ENCODE measurements at regions not wholly inside any gene's neighbourhood (a gene's known extent, or its start where the extent isn't known, plus 50 kb on each side); places are given as distances from the start of the nearest gene placed in this dataset.

DNA sequence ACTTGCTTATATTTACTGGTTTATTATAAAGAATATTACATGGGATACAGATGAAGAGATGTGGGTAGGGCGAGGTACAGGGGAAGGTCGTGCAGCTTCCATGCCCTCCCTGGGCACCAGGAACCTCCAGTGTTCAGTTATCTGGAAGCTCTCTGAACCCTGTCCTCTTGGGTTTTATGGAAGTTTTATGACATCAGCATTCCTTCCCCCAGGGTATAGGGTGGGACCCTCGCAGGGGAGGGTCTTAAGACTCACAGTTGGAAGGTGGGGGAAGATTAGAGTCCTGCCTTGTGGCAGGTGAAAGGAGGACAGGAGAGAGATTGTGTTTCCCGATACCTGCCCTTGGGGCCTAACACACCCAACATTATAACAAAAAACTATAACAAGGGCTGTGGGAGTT, 71.8 kb upstream of the NPAS1 start:
- no peak overlapping the region for H3K27ac ChIP-seq (ENCODE audit: low read depth, low read length)
- no peaks in the 10 kb centered on the region for H3K27me3 ChIP-seq (ENCODE audit: control insufficient read depth, insufficient read depth, low read length)
- H3K4me3 ChIP-seq (ENCODE audit: low read length) = no peak overlapping the region
- peaks cover 15% of the 10 kb centered on the region for H3K4me1 ChIP-seq (ENCODE audit: control insufficient read depth, insufficient read depth, low read length)
- H3K36me3 ChIP-seq (ENCODE audit: control insufficient read depth, insufficient read depth, low read length) = no peaks in the 10 kb centered on the region
- H3K9ac ChIP-seq (ENCODE audit: low read length) = no peak overlapping the region

DNA sequence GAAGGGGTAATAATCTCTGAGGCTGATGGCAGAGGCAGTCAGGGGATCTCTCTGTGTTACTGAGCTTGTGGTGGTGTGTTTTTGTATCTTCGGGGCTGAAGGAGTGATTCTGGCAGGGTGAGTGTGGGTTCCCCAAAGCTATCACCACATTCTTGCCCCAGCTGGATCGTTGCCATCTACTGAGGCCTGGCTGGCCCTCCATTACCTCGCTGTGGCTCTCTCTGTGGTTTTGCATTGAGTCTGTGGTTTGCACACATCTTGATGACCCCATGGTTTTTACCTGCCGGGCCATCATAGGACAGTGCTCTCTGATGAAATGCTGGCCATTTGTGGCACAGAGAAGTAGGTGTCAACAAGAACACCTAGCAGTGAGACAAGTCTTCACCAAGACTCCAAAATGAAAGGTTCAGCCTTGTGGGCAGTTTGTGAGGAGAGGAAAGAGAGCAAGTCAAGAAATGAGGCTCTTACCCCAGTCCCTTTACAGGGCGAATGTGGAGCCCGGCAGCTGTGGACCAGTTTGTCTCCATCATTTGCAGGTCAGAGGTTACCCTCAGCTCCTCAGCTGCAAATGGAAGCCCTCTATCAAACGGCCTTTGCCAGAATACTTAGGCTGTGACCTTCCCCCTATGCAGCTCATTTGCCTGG, 69.0 kb upstream of the NPAS1 start:
- no peaks in the 10 kb centered on the region for H3K36me3 ChIP-seq (ENCODE audit: control insufficient read depth, insufficient read depth, low read length)
- no peak overlapping the region for H3K27ac ChIP-seq (ENCODE audit: low read depth, low read length)
- no peak overlapping the region for H3K4me3 ChIP-seq (ENCODE audit: low read length)
- H3K27me3 ChIP-seq (ENCODE audit: control insufficient read depth, insufficient read depth, low read length) = no peaks in the 10 kb centered on the region
- H3K4me1 ChIP-seq (ENCODE audit: control insufficient read depth, insufficient read depth, low read length) = peaks cover 10% of the 10 kb centered on the region
- no peak overlapping the region for H3K9ac ChIP-seq (ENCODE audit: low read length)

DNA sequence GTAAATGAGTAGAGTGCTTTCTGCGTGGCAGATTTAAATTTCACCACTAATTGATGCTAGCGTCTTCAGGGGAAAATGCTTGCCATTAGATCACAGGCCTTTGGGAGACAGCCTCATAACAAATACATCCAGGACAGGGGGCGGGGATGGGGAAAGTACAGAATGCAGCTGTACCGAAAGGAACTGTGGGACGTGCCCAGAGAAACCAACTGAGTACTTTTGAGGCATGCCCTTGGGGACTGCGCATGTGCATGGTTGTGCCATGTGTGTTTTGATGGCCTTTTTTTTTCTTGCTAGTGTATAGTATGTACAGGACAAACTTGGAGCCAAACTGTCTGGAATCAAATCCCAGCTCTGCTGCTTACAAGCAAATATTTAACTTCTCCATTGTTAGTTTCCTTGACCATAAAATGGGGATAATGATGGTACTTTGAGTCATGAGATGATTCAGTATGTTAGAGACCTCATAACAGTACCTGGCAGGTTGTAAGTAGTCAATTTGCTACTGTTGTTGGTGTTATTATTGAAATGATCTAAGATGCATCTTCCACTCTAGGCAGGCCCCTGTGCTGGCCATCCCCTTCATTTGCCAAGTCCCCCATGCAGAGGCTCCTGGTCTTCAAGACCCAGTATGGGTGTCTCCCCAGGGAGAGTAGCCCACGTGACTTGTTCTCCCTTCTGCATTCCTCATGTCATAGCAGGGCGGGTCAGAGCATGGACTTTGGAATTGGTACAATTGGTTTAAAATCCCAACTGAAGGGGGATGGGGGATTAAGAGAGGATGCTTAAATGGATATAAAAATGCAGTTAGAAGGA, 68.3 kb upstream of the NPAS1 start:
- Histone ChIP-seq H3K36me3 (ENCODE audit: control insufficient read depth, insufficient read depth, low read length) (no peaks in the 10 kb centered on the region), H3K9ac (ENCODE audit: low read length) (no peak overlapping the region), H3K27me3 (ENCODE audit: control insufficient read depth, insufficient read depth, low read length) (no peaks in the 10 kb centered on the region), H3K4me3 (ENCODE audit: low read length) (no peak overlapping the region), H3K27ac (ENCODE audit: low read depth, low read length) (no peak overlapping the region), H3K4me1 (ENCODE audit: control insufficient read depth, insufficient read depth, low read length) (peaks cover 3% of the 10 kb centered on the region)

DNA sequence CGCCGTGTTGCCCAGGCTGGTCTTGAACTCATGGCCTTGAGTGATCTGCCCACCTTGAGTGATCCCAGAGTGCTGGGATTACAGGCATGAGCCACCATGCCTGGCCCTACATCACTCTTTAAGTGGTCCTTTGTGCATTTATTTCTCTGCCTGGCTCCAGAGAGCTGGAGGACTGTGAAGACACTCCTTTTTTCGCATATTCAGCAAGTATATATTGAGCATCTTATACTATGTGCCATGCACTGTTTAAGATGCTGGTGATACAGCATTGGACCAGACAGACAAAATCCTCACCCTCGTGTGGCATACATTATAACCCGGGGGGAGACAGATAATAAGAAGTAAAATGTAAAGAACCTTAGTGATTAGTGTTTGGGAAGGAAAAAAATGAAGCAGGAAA, 66.8 kb upstream of the NPAS1 start:
- H3K27me3 ChIP-seq (ENCODE audit: control insufficient read depth, insufficient read depth, low read length) = no peaks in the 10 kb centered on the region
- no peak overlapping the region for H3K9ac ChIP-seq (ENCODE audit: low read length)
- H3K27ac ChIP-seq (ENCODE audit: low read depth, low read length) = no peak overlapping the region
- H3K36me3 ChIP-seq (ENCODE audit: control insufficient read depth, insufficient read depth, low read length) = no peaks in the 10 kb centered on the region
- H3K4me3 ChIP-seq (ENCODE audit: low read length) = no peak overlapping the region
- H3K4me1 ChIP-seq (ENCODE audit: control insufficient read depth, insufficient read depth, low read length) = peaks cover 3% of the 10 kb centered on the region

DNA sequence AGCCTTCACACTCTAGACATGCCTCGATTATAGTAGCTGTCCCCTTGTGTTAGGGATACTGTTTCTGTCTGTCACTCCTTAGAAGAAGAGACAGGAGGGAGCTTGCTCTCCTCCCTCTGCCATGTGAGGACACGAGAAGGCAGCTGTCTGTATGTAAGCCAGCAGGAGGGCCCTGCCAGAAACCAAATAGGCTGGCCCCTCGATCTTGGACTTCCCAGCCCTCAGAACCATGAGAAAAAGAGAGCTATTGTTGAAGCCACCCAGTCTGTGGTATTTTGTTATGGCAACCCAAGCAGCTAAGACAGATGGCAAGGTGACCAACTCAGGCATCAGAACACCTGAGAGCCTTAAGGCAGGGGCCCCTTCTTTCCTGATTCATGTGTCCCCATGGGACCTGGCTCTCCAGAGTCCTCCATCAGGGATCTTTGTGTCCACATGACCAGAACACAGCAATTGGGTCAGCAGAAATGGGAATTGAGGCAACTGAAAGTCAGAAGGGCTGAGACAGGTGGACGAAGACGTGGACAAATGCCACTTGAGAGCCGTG, 65.6 kb upstream of the NPAS1 start:
- Histone ChIP-seq H3K9ac (ENCODE audit: low read length) (no peak overlapping the region), H3K4me3 (ENCODE audit: low read length) (no peak overlapping the region), H3K27ac (ENCODE audit: low read depth, low read length) (no peak overlapping the region), H3K27me3 (ENCODE audit: control insufficient read depth, insufficient read depth, low read length) (no peaks in the 10 kb centered on the region), H3K36me3 (ENCODE audit: control insufficient read depth, insufficient read depth, low read length) (no peaks in the 10 kb centered on the region), H3K4me1 (ENCODE audit: control insufficient read depth, insufficient read depth, low read length) (peaks cover 3% of the 10 kb centered on the region)

DNA sequence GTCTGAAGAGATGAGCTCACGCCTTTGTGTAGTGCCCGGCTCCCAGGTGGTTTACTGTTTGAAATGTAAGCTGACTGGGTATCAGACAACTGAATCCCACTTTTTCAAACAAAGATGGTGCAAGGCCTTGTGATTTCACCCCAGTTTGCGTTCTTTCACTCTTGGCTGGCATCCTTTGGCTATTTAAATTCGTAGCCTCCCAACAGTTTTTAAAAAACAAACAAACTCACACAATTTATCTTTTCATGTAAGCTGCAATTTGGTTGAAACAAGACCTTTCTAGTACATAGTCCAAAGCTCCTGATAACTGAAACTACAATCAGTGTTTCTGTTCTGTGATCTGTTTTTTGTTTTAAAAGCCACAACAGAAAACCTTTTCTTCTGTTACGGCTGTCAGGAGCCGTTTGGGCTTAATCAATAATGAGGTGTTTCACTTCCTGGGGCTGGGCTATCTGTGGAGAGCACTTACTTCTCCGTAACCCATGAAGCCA, 65.1 kb upstream of the NPAS1 start:
- Histone ChIP-seq H3K36me3 (ENCODE audit: control insufficient read depth, insufficient read depth, low read length) (no peaks in the 10 kb centered on the region), H3K27me3 (ENCODE audit: control insufficient read depth, insufficient read depth, low read length) (no peaks in the 10 kb centered on the region), H3K4me3 (ENCODE audit: low read length) (no peak overlapping the region), H3K27ac (ENCODE audit: low read depth, low read length) (no peak overlapping the region), H3K9ac (ENCODE audit: low read length) (no peak overlapping the region), H3K4me1 (ENCODE audit: control insufficient read depth, insufficient read depth, low read length) (peaks cover 3% of the 10 kb centered on the region)

DNA sequence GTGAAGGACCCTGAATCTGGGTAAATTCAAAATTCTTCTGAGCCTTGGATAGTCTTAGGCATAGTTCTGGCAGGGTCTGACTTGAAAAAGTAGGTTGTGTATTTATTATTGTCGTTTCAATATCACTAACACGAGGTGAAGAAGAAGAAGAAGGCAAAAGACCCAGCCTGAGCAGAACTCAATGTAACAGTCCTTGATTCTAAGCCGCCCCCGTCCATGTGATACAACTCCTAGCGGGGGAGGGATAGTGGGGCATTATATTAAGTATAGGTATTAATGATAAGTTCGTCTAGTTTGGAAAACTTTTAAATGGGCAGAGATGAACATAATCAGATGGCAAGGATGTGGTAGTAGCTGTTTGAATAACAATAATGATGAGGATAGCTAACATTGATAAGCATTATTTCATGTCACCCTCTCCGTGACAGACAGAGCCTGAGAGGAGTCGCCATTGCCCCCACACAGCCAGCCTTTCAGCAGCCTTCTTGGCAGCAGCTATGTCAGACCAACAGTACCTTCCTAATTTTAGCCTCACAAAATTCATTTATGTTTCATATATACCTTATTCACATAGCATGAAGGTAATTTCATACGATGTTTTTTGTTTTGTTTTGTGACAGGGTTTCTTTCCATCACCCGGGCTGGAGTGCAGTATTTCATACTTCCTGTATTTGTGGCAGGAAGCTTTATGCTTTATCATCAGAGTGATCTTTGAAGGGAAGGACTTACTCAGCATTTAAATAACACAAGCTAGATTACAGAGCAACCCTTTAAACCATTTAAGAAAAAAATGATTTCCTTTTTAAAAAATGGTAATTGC, 64.4 kb upstream of the NPAS1 start:
- Histone ChIP-seq H3K27me3 (ENCODE audit: control insufficient read depth, insufficient read depth, low read length) (no peaks in the 10 kb centered on the region), H3K9ac (ENCODE audit: low read length) (no peak overlapping the region), H3K36me3 (ENCODE audit: control insufficient read depth, insufficient read depth, low read length) (no peaks in the 10 kb centered on the region), H3K27ac (ENCODE audit: low read depth, low read length) (no peak overlapping the region), H3K4me1 (ENCODE audit: control insufficient read depth, insufficient read depth, low read length) (peaks cover 3% of the 10 kb centered on the region), H3K4me3 (ENCODE audit: low read length) (peak overlapping the region; percentile 12)

DNA sequence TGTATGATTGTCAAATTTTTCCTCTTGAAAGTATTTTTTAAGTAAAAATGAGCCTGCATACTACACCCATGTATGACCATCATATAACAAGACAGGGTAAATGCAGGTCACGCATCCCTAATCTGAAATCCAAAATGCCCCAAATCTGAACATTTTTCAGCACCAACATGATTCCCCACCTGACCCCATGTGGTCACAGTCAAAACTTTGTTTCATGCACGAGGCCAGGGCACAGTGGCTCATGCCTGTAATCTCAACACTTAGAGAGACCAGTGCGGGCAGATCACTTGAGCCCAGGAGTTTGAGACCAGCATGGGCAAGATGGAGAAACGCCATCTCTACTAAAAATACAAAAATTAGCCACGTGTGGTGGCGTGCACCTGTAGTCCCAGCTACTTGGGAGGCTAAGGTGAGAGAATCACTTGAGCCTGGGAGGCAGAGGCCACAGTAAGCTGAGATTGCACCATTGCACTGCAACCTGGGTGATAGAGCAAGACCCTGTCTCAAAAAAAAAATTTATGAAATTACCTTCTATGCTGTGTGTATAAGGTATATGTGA, 63.7 kb upstream of the NPAS1 start:
- Histone ChIP-seq H3K4me1 (ENCODE audit: control insufficient read depth, insufficient read depth, low read length) (peaks cover 3% of the 10 kb centered on the region), H3K27ac (ENCODE audit: low read depth, low read length) (no peak overlapping the region), H3K4me3 (ENCODE audit: low read length) (no peak overlapping the region), H3K9ac (ENCODE audit: low read length) (no peak overlapping the region), H3K27me3 (ENCODE audit: control insufficient read depth, insufficient read depth, low read length) (no peaks in the 10 kb centered on the region), H3K36me3 (ENCODE audit: control insufficient read depth, insufficient read depth, low read length) (no peaks in the 10 kb centered on the region)

DNA sequence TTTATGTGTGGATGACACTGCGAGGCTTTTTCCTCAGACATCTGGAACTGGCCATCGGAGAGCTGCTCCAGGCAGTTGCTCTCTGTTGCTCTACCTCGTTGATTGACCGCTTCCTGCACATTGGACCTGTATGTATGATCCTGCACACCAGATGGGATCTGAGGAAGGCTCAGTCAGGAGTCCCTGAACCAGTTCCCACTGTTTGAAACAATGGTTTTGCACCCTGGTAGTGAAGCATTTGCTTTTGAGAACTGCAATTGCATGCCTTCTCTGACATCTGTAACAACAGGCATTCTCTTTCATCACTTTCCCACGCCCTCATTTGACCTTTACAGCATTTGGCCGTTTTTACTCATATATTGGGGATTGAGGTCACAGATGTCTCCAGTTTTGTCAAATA, 61.1 kb upstream of the NPAS1 start:
- Histone ChIP-seq H3K36me3 (ENCODE audit: control insufficient read depth, insufficient read depth, low read length) (no peaks in the 10 kb centered on the region), H3K4me1 (ENCODE audit: control insufficient read depth, insufficient read depth, low read length) (no peaks in the 10 kb centered on the region), H3K9ac (ENCODE audit: low read length) (no peak overlapping the region), H3K4me3 (ENCODE audit: low read length) (no peak overlapping the region), H3K27me3 (ENCODE audit: control insufficient read depth, insufficient read depth, low read length) (no peaks in the 10 kb centered on the region), H3K27ac (ENCODE audit: low read depth, low read length) (no peak overlapping the region)

DNA sequence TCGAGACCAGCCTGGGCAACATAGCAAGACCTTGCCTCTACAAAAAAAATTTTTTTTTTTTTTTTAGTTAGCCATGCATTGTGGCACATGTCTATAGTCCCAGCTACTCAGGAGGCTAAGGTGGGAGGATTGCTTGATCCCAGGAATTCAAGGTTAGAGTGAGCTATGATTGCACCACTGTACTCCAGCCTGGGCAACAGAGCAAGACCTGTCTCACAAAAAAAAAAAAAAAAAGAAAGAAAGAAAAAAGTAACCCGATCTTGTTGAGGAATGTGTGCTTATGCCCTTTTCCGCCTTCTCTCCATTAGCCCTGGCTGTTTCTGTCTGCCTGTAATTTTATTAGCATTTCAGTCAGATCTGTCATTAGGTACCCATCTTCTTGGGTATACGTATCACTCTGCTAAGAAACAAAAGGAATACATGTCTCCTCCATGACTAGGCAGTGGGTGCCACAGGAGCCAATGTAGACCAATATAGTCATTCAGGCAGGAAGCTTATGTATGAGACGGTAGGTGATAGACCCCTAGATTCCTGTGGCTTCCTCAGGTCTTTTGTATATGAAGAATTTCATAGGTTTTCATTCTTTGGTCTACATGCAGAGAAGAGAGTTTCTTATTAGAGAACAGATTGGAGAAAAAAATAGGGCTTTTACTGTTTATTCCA, 59.6 kb upstream of the NPAS1 start:
- no peaks in the 10 kb centered on the region for H3K36me3 ChIP-seq (ENCODE audit: control insufficient read depth, insufficient read depth, low read length)
- no peak overlapping the region for H3K4me3 ChIP-seq (ENCODE audit: low read length)
- no peaks in the 10 kb centered on the region for H3K4me1 ChIP-seq (ENCODE audit: control insufficient read depth, insufficient read depth, low read length)
- no peak overlapping the region for H3K9ac ChIP-seq (ENCODE audit: low read length)
- H3K27ac ChIP-seq (ENCODE audit: low read depth, low read length) = no peak overlapping the region
- no peaks in the 10 kb centered on the region for H3K27me3 ChIP-seq (ENCODE audit: control insufficient read depth, insufficient read depth, low read length)

DNA sequence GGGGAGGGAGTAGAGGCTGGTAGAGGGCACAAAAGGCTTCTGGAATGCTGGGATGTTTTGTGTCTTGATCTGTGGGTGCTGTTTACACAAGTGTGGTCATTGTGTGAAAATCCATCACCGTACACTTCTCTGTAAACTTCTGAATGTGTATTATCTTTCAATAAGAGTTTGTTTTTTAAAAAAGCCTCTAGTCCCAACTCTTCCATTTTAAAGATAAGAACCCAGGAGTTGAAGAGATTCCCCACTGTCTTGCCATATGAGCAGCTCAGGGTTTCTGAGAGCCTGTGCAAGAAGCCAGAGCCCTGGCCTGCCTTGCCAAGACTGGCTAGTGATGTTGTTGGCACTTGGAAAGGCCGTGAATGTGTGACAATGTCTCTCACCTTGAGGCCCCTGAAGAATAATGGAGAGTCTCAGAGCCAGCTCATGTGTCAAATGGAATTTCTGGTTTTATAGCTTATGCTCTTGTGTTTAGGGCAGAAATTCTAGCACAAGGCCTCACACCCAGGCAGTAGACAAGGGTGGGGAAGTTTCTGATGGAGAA, 57.5 kb upstream of the NPAS1 start:
- Histone ChIP-seq H3K4me1 (ENCODE audit: control insufficient read depth, insufficient read depth, low read length) (no peaks in the 10 kb centered on the region), H3K9ac (ENCODE audit: low read length) (no peak overlapping the region), H3K27ac (ENCODE audit: low read depth, low read length) (no peak overlapping the region), H3K27me3 (ENCODE audit: control insufficient read depth, insufficient read depth, low read length) (no peaks in the 10 kb centered on the region), H3K4me3 (ENCODE audit: low read length) (no peak overlapping the region), H3K36me3 (ENCODE audit: control insufficient read depth, insufficient read depth, low read length) (no peaks in the 10 kb centered on the region)

All from rectal smooth muscle tissue (tissue), 1 donor.